Adrenal gland (tissue), 9 donors: ENCODE measurements at regions not wholly inside any gene's neighbourhood (a gene's known extent, or its start where the extent isn't known, plus 50 kb on each side); places are given as distances from the start of the nearest gene placed in this dataset.
"Not testable (repeated sequence)": the region's sequence is repeated elsewhere in the genome, so short reads cannot be mapped to it uniquely, and the experiment has no call there.

Experiments
- DNase-seq, 7 donors: peaks; one replicate each; pipeline ENCODE4 v3.0.0-alpha.2; 2019 to 2020
- H3K27ac ChIP-seq, 5 donors: fragments of 200-600 bp; sonication (generic) in 4 of 5; 1 replicate in 3 of 5; 2 replicates in 2 of 5; pipeline versions ENCODE4 v1.5.1 to v1.8.0; 2016 to 2020; ENCODE audit warnings: mild to moderate bottlenecking in 1 of 5
- H3K27me3 ChIP-seq: fragments of 200-600 bp; 2 replicates; pipeline ENCODE4 v1.8.0; 2021
- H3K36me3 ChIP-seq, 2 donors: fragments of 200-600 bp; replicated peaks in 1 of 2; 1 replicate in 1 of 2; 2 replicates in 1 of 2; pipeline versions ENCODE4 v1.5.1 to v1.8.0; 2018 to 2022
- H3K4me1 ChIP-seq, 2 donors: fragments of 200-600 bp; replicated peaks in 1 of 2; 1 replicate in 1 of 2; 2 replicates in 1 of 2; pipeline versions ENCODE4 v1.5.1 to v1.8.0; 2018 to 2021
- H3K4me3 ChIP-seq, 4 donors: fragments of 200-600 bp; sonication (generic) in 3 of 4; one replicate each; pipeline ENCODE4 v1.5.1; 2016 to 2018
- H3K9me3 ChIP-seq, 3 donors: fragments of 200-600 bp; sonication (generic) in 1 of 3; replicated peaks in 1 of 3; 1 replicate in 2 of 3; 2 replicates in 1 of 3; pipeline versions ENCODE4 v1.5.1 to v1.8.0; 2016 to 2021
- CTCF ChIP-seq, 6 experiments: fragments of 450-650 bp in 4 of 6; fragments of 200-600 bp in 2 of 6; sonication (generic) in 1 of 6; IDR thresholded peaks; 1 replicate in 5 of 6; 2 replicates in 1 of 6; pipeline versions ENCODE4 v1.5.1 to v1.8.0; 2016 to 2021; ENCODE audit warnings: antibody characterized with exemption in 6 of 6, mild to moderate bottlenecking in 2 of 6, moderate library complexity in 1 of 6
- POLR2A ChIP-seq, 2 donors: fragments of 450-650 bp; IDR thresholded peaks; one replicate each; pipeline ENCODE4 v1.6.1; 2017; ENCODE audit warnings: antibody characterized with exemption in 2 of 2, mild to moderate bottlenecking in 2 of 2, moderate library complexity in 1 of 2
- WGBS, 4 donors: extraction: QIAGEN DNeasy Blood & Tissue Kit in 2 of 4; methylation state at CpG; one replicate each; pipeline versions ENCODE4 v1.1.5 to v1.1.7; 2013 to 2017; 5-methylcytosine and 5-hydroxymethylcytosine counted together
- intact Hi-C, 2 donors: fragments of 100-400 bp; cut with DNase I; formaldehyde crosslinking; loops; one replicate each; pipeline versions ENCODE4 v1.14.1 to v1.15.0; 2022 to 2023
- donor health status: healthy with polysubstance abuse.
- donor health status: Bipolar disorder and iron deficiency.
- donor health status: DM: yes; HTN: yes; CAD: no.
- donor health status: DM: no; HTN: no; CAD: no.
- donor health status: DM: no; HTN: no; CAD: no.

GRCh38 chr16:54991525-54991924 lies 60.9 kb downstream of the IRX5 start:
- no peak for DNase-seq
- Histone ChIP-seq H3K4me1 (no peaks in the 10 kb centered on the region), H3K9me3 (no peaks in the 10 kb centered on the region), H3K4me3 (no peak overlapping the region), H3K36me3 (no peaks in the 10 kb centered on the region), H3K27me3 (peaks cover 10% of the 10 kb centered on the region), H3K27ac (no peak overlapping the region)
- 43 to 67% (median 62%) methylated on average over 3 of the region's 3 CpGs for WGBS, 4 donors
- intact Hi-C loops, result no loop called here
- TF ChIP-seq CTCF (IDR thresholded peaks at IDR 0.05) (no peak), POLR2A (IDR thresholded peaks at IDR 0.05) (no peak)

- H3K4me1 ChIP-seq, DNase-seq, H3K27ac ChIP-seq, H3K4me3 ChIP-seq, intact Hi-C loops, H3K36me3 ChIP-seq, H3K9me3 ChIP-seq: not testable (repeated sequence)
- H3K27me3 ChIP-seq, result peaks cover 10% of the 10 kb centered on the region
- 76 to 88% (median 82%) methylated on average over 4 of the region's 4 CpGs for WGBS, 4 donors
Measured at GRCh38 chr16:54991946-54992345, 61.3 kb downstream of the IRX5 start.

GRCh38 chr16:54993106-54993895 lies 62.6 kb downstream of the IRX5 start:
- peaks cover 20% of the 10 kb centered on the region for H3K27me3 ChIP-seq
- intact Hi-C loops, result no loop called here
- TF ChIP-seq CTCF (IDR thresholded peaks at IDR 0.05) (no peak), POLR2A (IDR thresholded peaks at IDR 0.05) (no peak)
- no peak overlapping the region for H3K4me3 ChIP-seq
- no peak overlapping the region for H3K27ac ChIP-seq
- H3K9me3 ChIP-seq, result no peaks in the 10 kb centered on the region
- H3K4me1 ChIP-seq, result no peaks in the 10 kb centered on the region
- DNase-seq, result no peak
- no peaks in the 10 kb centered on the region for H3K36me3 ChIP-seq
- WGBS, 4 donors, result 51 to 70% (median 57%) methylated on average over 2 of the region's 2 CpGs

- Histone ChIP-seq H3K36me3 (no peaks in the 10 kb centered on the region), H3K4me1 (no peaks in the 10 kb centered on the region), H3K27me3 (peaks cover 29% of the 10 kb centered on the region), H3K4me3 (no peak overlapping the region), H3K9me3 (no peaks in the 10 kb centered on the region), H3K27ac (no peak overlapping the region)
- TF ChIP-seq CTCF (IDR thresholded peaks at IDR 0.05), result no peak
- TF ChIP-seq POLR2A (IDR thresholded peaks at IDR 0.05), result no peak
- DNase-seq, result no peak
- intact Hi-C loops, result no loop called here
- 54 to 63% (median 58%) methylated on average over 7 of the region's 7 CpGs for WGBS, 4 donors
Measured at GRCh38 chr16:54996186-54996585, 65.5 kb downstream of the IRX5 start.

GRCh38 chr16:54998834-54999233 lies 68.2 kb downstream of the IRX5 start:
- H3K27me3 ChIP-seq, result peaks cover 24% of the 10 kb centered on the region
- intact Hi-C loops, result no loop called here
- TF ChIP-seq CTCF (IDR thresholded peaks at IDR 0.05) (no peak), POLR2A (IDR thresholded peaks at IDR 0.05) (no peak)

More at GRCh38 chr16:54998834-54999233, 68.2 kb downstream of the IRX5 start:
- no peak overlapping the region for H3K27ac ChIP-seq
- H3K9me3 ChIP-seq, result no peaks in the 10 kb centered on the region
- no peaks in the 10 kb centered on the region for H3K4me1 ChIP-seq
- no peaks in the 10 kb centered on the region for H3K36me3 ChIP-seq
- no peak overlapping the region for H3K4me3 ChIP-seq
- 13 to 31% (median 29%) methylated on average over 1 of the region's 1 CpG for WGBS, 4 donors
- DNase-seq, result no peak
